ENCODE measurements at regions not wholly inside any gene's neighbourhood (a gene's known extent, or its start where the extent isn't known, plus 50 kb on each side); places are given as distances from the start of the nearest gene placed in this dataset.

- DNase-seq (ENCODE audit: low read depth): no peak
- TF ChIP-seq MYC (IDR thresholded peaks at IDR 0.05; ENCODE audit: low read depth, low read length) (no peak), CTCF (IDR thresholded peaks at IDR 0.05; ENCODE audit: low read depth, low read length) (no peak), MAX (IDR thresholded peaks at IDR 0.05; ENCODE audit: low read depth, low read length) (no peak), POLR2A (IDR thresholded peaks at IDR 0.05; ENCODE audit: extremely low read depth, insufficient read length) (no peak)
- H3K4me3 ChIP-seq (ENCODE audit: low read depth, low read length): no peak overlapping the region
These were observed 316.6 kb upstream of the AKR1E2 start for GRCh38 chr10:4509405-4509804.

- TF ChIP-seq MAX (IDR thresholded peaks at IDR 0.05; ENCODE audit: low read depth, low read length) (no peak), MYC (IDR thresholded peaks at IDR 0.05; ENCODE audit: low read depth, low read length) (no peak), POLR2A (IDR thresholded peaks at IDR 0.05; ENCODE audit: extremely low read depth, insufficient read length) (no peak), CTCF (IDR thresholded peaks at IDR 0.05; ENCODE audit: low read depth, low read length) (no peak)
These were observed 319.9 kb upstream of the AKR1E2 start for GRCh38 chr10:4506095-4506494.

GRCh38 chr10:4504550-4504949, 321.5 kb upstream of the AKR1E2 start:
- no peak overlapping the region for H3K4me3 ChIP-seq (ENCODE audit: low read depth, low read length)
- DNase-seq (ENCODE audit: low read depth): no peak
- TF ChIP-seq CTCF (IDR thresholded peaks at IDR 0.05; ENCODE audit: low read depth, low read length) (no peak), MYC (IDR thresholded peaks at IDR 0.05; ENCODE audit: low read depth, low read length) (no peak), POLR2A (IDR thresholded peaks at IDR 0.05; ENCODE audit: extremely low read depth, insufficient read length) (no peak)

More at GRCh38 chr10:4506095-4506494, 319.9 kb upstream of the AKR1E2 start:
- H3K4me3 ChIP-seq (ENCODE audit: low read depth, low read length): no peak overlapping the region
- DNase-seq (ENCODE audit: low read depth): no peak

GRCh38 chr10:4503076-4503475, 322.9 kb upstream of the AKR1E2 start:
- TF ChIP-seq MAX (IDR thresholded peaks at IDR 0.05; ENCODE audit: low read depth, low read length) (no peak), CTCF (IDR thresholded peaks at IDR 0.05; ENCODE audit: low read depth, low read length) (no peak), POLR2A (IDR thresholded peaks at IDR 0.05; ENCODE audit: extremely low read depth, insufficient read length) (no peak), MYC (IDR thresholded peaks at IDR 0.05; ENCODE audit: low read depth, low read length) (no peak)
- no peak for DNase-seq (ENCODE audit: low read depth)
- no peak overlapping the region for H3K4me3 ChIP-seq (ENCODE audit: low read depth, low read length)

- no peak for TF ChIP-seq CTCF (IDR thresholded peaks at IDR 0.05; ENCODE audit: low read depth, low read length)
- TF ChIP-seq MYC (IDR thresholded peaks at IDR 0.05; ENCODE audit: low read depth, low read length): no peak
- TF ChIP-seq POLR2A (IDR thresholded peaks at IDR 0.05; ENCODE audit: extremely low read depth, insufficient read length): no peak
- no peak for TF ChIP-seq MAX (IDR thresholded peaks at IDR 0.05; ENCODE audit: low read depth, low read length)
- DNase-seq (ENCODE audit: low read depth): no peak
- H3K4me3 ChIP-seq (ENCODE audit: low read depth, low read length): no peak overlapping the region
These were observed 324.7 kb upstream of the AKR1E2 start for GRCh38 chr10:4501306-4501705.

GRCh38 chr10:4498711-4499251, 327.2 kb upstream of the AKR1E2 start:
- no peak for TF ChIP-seq POLR2A (IDR thresholded peaks at IDR 0.05; ENCODE audit: extremely low read depth, insufficient read length)
- no peak for TF ChIP-seq CTCF (IDR thresholded peaks at IDR 0.05; ENCODE audit: low read depth, low read length)
- no peak for TF ChIP-seq MAX (IDR thresholded peaks at IDR 0.05; ENCODE audit: low read depth, low read length)
- TF ChIP-seq MYC (IDR thresholded peaks at IDR 0.05; ENCODE audit: low read depth, low read length): no peak
- no peak overlapping the region for H3K4me3 ChIP-seq (ENCODE audit: low read depth, low read length)
- DNase-seq (ENCODE audit: low read depth): no peak

Data from NB4 (cell line).